Posterior vena cava (tissue), 2 donors: ENCODE measurements at regions not wholly inside any gene's neighbourhood (a gene's known extent, or its start where the extent isn't known, plus 50 kb on each side); places are given as distances from the start of the nearest gene placed in this dataset.

Experiments
- microRNA-seq, 2 donors: library from miRNA; unstranded; fragments of <30 nt; microRNA quantifications; one replicate each; pipeline ENCODE4 v1.2.0, GENCODE V29; 2020 to 2021; ENCODE audit warnings: borderline microRNAs expressed in 2 of 2
- donor health status: DM: yes; HTN: yes; CAD: no.
- donor health status: DM: yes; HTN: yes; CAD: no.

Small RNA genes lying in the stretch of these regions (microRNA-seq; reads per million reads assigned to microRNA genes)
- 0 reads per million in 2 donors for gene MIR6130
